ENCODE measurements at regions not wholly inside any gene's neighbourhood (a gene's known extent, or its start where the extent isn't known, plus 50 kb on each side); places are given as distances from the start of the nearest gene placed in this dataset.

- no peaks in the 10 kb centered on the region for H3K9me3 Mint-ChIP-seq
- DNase-seq, result no peak
- H3K27ac Mint-ChIP-seq, result no peak overlapping the region
- H3K36me3 Mint-ChIP-seq, result no peaks in the 10 kb centered on the region
- no peak for ATAC-seq (ENCODE audit: low read depth)
- no peak overlapping the region for H3K4me3 Mint-ChIP-seq
- POLR2A ChIA-PET, result interaction anchor here (0.5 kb wide), 1 partner anchor 169 kb away, joined by 7 read pairs; no protein-coding TSS in a partner anchor
- H3K27me3 Mint-ChIP-seq, result peaks cover 5% of the 10 kb centered on the region
- H3K4me1 Mint-ChIP-seq, result peaks cover 5% of the 10 kb centered on the region
Observed at GRCh38 chr13:24052547-24053518, 107.7 kb upstream of the SPATA13 start.

- DNase-seq (peak; percentile 50), ATAC-seq (ENCODE audit: low read depth) (peak; percentile 96)
- POLR2A ChIA-PET, result no interaction called here
- H3K4me3 Mint-ChIP-seq, result no peak overlapping the region
- H3K36me3 Mint-ChIP-seq, result no peaks in the 10 kb centered on the region
- peaks cover 5% of the 10 kb centered on the region for H3K27me3 Mint-ChIP-seq
- H3K4me1 Mint-ChIP-seq, result peaks cover 5% of the 10 kb centered on the region
- H3K27ac Mint-ChIP-seq, result no peak overlapping the region
- H3K9me3 Mint-ChIP-seq, result no peaks in the 10 kb centered on the region
Observed at GRCh38 chr13:24053519-24054251, 106.8 kb upstream of the SPATA13 start.

- peaks cover 6% of the 10 kb centered on the region for H3K27me3 Mint-ChIP-seq
- DNase-seq (no peak), ATAC-seq (ENCODE audit: low read depth) (no peak)
- H3K9me3 Mint-ChIP-seq, result no peaks in the 10 kb centered on the region
- H3K4me1 Mint-ChIP-seq, result peaks cover 7% of the 10 kb centered on the region
- no peak overlapping the region for H3K4me3 Mint-ChIP-seq
- no peaks in the 10 kb centered on the region for H3K36me3 Mint-ChIP-seq
- POLR2A ChIA-PET, result no interaction called here
- no peak overlapping the region for H3K27ac Mint-ChIP-seq
Observed at GRCh38 chr13:24056616-24057137, 103.8 kb upstream of the SPATA13 start.

GRCh38 chr13:24060993-24061392 lies 99.5 kb upstream of the SPATA13 start:
- Mint-ChIP-seq H3K4me1 (peaks cover 16% of the 10 kb centered on the region), H3K27me3 (peaks cover 6% of the 10 kb centered on the region), H3K9me3 (no peaks in the 10 kb centered on the region), H3K27ac (no peak overlapping the region), H3K4me3 (no peak overlapping the region), H3K36me3 (no peaks in the 10 kb centered on the region)
- DNase-seq (no peak), ATAC-seq (ENCODE audit: low read depth) (no peak)
- POLR2A ChIA-PET, result no interaction called here

- H3K27me3 Mint-ChIP-seq, result peaks cover 8% of the 10 kb centered on the region
- peaks cover 16% of the 10 kb centered on the region for H3K4me1 Mint-ChIP-seq
- POLR2A ChIA-PET, result interaction anchor here (1.1 kb wide), 1 partner anchor 33 kb away, joined by 3 read pairs; no protein-coding TSS in a partner anchor
- H3K4me3 Mint-ChIP-seq, result peak overlapping the region; percentile 56
- DNase-seq (no peak), ATAC-seq (ENCODE audit: low read depth) (peak; percentile 68)
- H3K27ac Mint-ChIP-seq, result peak overlapping the region; percentile 76
- no peaks in the 10 kb centered on the region for H3K36me3 Mint-ChIP-seq
- H3K9me3 Mint-ChIP-seq, result no peaks in the 10 kb centered on the region
Observed at GRCh38 chr13:24063281-24063877, 97.1 kb upstream of the SPATA13 start.

GRCh38 chr13:24064371-24064770 lies 96.1 kb upstream of the SPATA13 start:
- peaks cover 8% of the 10 kb centered on the region for H3K27me3 Mint-ChIP-seq
- H3K4me3 Mint-ChIP-seq, result no peak overlapping the region
- H3K9me3 Mint-ChIP-seq, result no peaks in the 10 kb centered on the region
- no peaks in the 10 kb centered on the region for H3K36me3 Mint-ChIP-seq
- ATAC-seq (ENCODE audit: low read depth), result no peak
- DNase-seq, result no peak
- peaks cover 14% of the 10 kb centered on the region for H3K4me1 Mint-ChIP-seq
- no peak overlapping the region for H3K27ac Mint-ChIP-seq
- POLR2A ChIA-PET, result no interaction called here

GRCh38 chr13:24065176-24065575 lies 95.3 kb upstream of the SPATA13 start:
- Mint-ChIP-seq H3K27ac (no peak overlapping the region), H3K4me3 (no peak overlapping the region), H3K36me3 (no peaks in the 10 kb centered on the region), H3K9me3 (no peaks in the 10 kb centered on the region), H3K27me3 (peaks cover 8% of the 10 kb centered on the region), H3K4me1 (peaks cover 14% of the 10 kb centered on the region)
- no peak for DNase-seq
- POLR2A ChIA-PET, result no interaction called here
- no peak for ATAC-seq (ENCODE audit: low read depth)

- DNase-seq, result no peak
- Mint-ChIP-seq H3K27me3 (peaks cover 2% of the 10 kb centered on the region), H3K27ac (no peak overlapping the region), H3K4me1 (peaks cover 14% of the 10 kb centered on the region), H3K9me3 (no peaks in the 10 kb centered on the region), H3K4me3 (no peak overlapping the region), H3K36me3 (no peaks in the 10 kb centered on the region)
- POLR2A ChIA-PET, result no interaction called here
- no peak for ATAC-seq (ENCODE audit: low read depth)
Observed at GRCh38 chr13:24066405-24067295, 93.9 kb upstream of the SPATA13 start.

GRCh38 chr13:24068472-24068871 lies 92.0 kb upstream of the SPATA13 start:
- Mint-ChIP-seq H3K36me3 (no peaks in the 10 kb centered on the region), H3K9me3 (no peaks in the 10 kb centered on the region), H3K4me3 (no peak overlapping the region), H3K27ac (no peak overlapping the region), H3K4me1 (peaks cover 12% of the 10 kb centered on the region), H3K27me3 (peaks cover 2% of the 10 kb centered on the region)
- POLR2A ChIA-PET, result no interaction called here
- ATAC-seq (ENCODE audit: low read depth) (no peak), DNase-seq (no peak)

- H3K4me3 Mint-ChIP-seq, result no peak overlapping the region
- H3K36me3 Mint-ChIP-seq, result no peaks in the 10 kb centered on the region
- no peak overlapping the region for H3K27ac Mint-ChIP-seq
- DNase-seq (no peak), ATAC-seq (ENCODE audit: low read depth) (no peak)
- H3K4me1 Mint-ChIP-seq, result peaks cover 4% of the 10 kb centered on the region
- POLR2A ChIA-PET, result no interaction called here
- no peaks in the 10 kb centered on the region for H3K9me3 Mint-ChIP-seq
- peaks cover 2% of the 10 kb centered on the region for H3K27me3 Mint-ChIP-seq
Observed at GRCh38 chr13:24071016-24071415, 89.5 kb upstream of the SPATA13 start.

- ATAC-seq (ENCODE audit: low read depth) (no peak), DNase-seq (no peak)
- peaks cover 8% of the 10 kb centered on the region for H3K4me1 Mint-ChIP-seq
- POLR2A ChIA-PET, result no interaction called here
- no peaks in the 10 kb centered on the region for H3K36me3 Mint-ChIP-seq
- H3K4me3 Mint-ChIP-seq, result no peak overlapping the region
- peaks cover 2% of the 10 kb centered on the region for H3K27me3 Mint-ChIP-seq
- no peak overlapping the region for H3K27ac Mint-ChIP-seq
- H3K9me3 Mint-ChIP-seq, result no peaks in the 10 kb centered on the region
Observed at GRCh38 chr13:24071423-24072075, 89.0 kb upstream of the SPATA13 start.

- Mint-ChIP-seq H3K4me3 (no peak overlapping the region), H3K27me3 (no peaks in the 10 kb centered on the region), H3K36me3 (no peaks in the 10 kb centered on the region), H3K27ac (no peak overlapping the region), H3K9me3 (no peaks in the 10 kb centered on the region), H3K4me1 (peaks cover 9% of the 10 kb centered on the region)
- POLR2A ChIA-PET, result no interaction called here
- DNase-seq, result no peak
- ATAC-seq (ENCODE audit: low read depth), result no peak
Observed at GRCh38 chr13:24073657-24074056, 86.9 kb upstream of the SPATA13 start.

Measured in activated naive CD8-positive, alpha-beta T cell treated with anti-CD3 and anti-CD28 coated beads, Interleukin-2, amount 10 ng/mL, durations not matched to agents 7 days and 5 days (primary cell).